Osteocyte (in vitro differentiated cells): ENCODE measurements at regions not wholly inside any gene's neighbourhood (a gene's known extent, or its start where the extent isn't known, plus 50 kb on each side); places are given as distances from the start of the nearest gene placed in this dataset.

Experiments used
- DNase-seq: peaks from one replicate; pipeline ENCODE4 v3.0.0; 2021; ENCODE audit warnings: mixed read lengths; ENCODE audit not compliant: unreplicated experiment; ENCODE audit errors: extremely low spot score
- H3K27ac Mint-ChIP-seq: one replicate; pipeline ENCODE4 v1.8.0; 2021; ENCODE audit warnings: mild to moderate bottlenecking, mixed read lengths; ENCODE audit not compliant: unreplicated experiment
- H3K27me3 Mint-ChIP-seq: one replicate; pipeline ENCODE4 v1.8.0; 2021; ENCODE audit warnings: mixed read lengths; ENCODE audit not compliant: unreplicated experiment
- H3K36me3 Mint-ChIP-seq: one replicate; pipeline ENCODE4 v1.8.0; 2021; ENCODE audit warnings: mixed read lengths; ENCODE audit not compliant: unreplicated experiment
- H3K4me1 Mint-ChIP-seq: one replicate; pipeline ENCODE4 v1.8.0; 2021; ENCODE audit warnings: mixed read lengths; ENCODE audit not compliant: unreplicated experiment
- H3K4me3 Mint-ChIP-seq: one replicate; pipeline ENCODE4 v1.8.0; 2021; ENCODE audit warnings: mild to moderate bottlenecking, moderate library complexity, mixed read lengths; ENCODE audit not compliant: unreplicated experiment
- H3K9me3 Mint-ChIP-seq: one replicate; pipeline ENCODE4 v1.8.0; 2021; ENCODE audit warnings: mixed read lengths; ENCODE audit not compliant: unreplicated experiment
- TF ChIP-seq, protein P1 (sequence below): fragments of 200-600 bp; sonication (generic); IDR thresholded peaks from 2 replicates; pipeline ENCODE4 v1.5.0; 2021; ENCODE audit warnings: antibody characterized with exemption, mild to moderate bottlenecking, moderate library complexity

DNA sequence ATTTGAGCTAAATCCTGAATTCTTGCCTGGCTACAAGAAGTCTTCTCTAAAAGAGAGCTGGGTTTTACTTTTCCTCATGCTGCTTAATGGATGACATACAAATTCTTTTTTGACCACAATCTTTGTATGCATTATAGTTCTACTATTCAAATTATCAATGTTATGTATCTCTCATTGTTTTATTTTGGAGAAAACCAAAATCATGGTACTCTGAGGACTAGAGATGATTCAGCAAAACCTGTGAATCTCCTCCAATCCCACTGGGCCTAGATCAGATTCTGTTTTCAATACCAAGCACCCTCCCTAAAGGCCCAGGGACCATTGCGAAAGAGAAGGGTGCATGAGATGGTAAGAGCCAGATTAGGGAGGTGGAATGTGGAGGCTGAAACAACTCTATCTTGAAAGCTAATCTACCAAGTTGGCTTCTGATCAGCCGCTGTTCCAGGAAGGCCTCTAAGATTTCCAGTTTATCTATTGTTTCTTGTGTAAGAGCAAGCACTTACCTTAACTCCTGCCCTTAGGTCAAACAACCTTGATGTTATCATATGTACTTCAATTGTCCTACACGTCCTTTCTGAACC lies 547.2 kb downstream of the PLPP3 start:
- Mint-ChIP-seq H3K9me3 (no peaks in the 10 kb centered on the region), H3K27me3 (no peaks in the 10 kb centered on the region), H3K4me1 (peaks cover 33% of the 10 kb centered on the region), H3K27ac (no peak overlapping the region), H3K4me3 (no peak overlapping the region), H3K36me3 (peaks cover under 1% of the 10 kb centered on the region)
- no peak for DNase-seq
- TF ChIP-seq, protein P1, sequence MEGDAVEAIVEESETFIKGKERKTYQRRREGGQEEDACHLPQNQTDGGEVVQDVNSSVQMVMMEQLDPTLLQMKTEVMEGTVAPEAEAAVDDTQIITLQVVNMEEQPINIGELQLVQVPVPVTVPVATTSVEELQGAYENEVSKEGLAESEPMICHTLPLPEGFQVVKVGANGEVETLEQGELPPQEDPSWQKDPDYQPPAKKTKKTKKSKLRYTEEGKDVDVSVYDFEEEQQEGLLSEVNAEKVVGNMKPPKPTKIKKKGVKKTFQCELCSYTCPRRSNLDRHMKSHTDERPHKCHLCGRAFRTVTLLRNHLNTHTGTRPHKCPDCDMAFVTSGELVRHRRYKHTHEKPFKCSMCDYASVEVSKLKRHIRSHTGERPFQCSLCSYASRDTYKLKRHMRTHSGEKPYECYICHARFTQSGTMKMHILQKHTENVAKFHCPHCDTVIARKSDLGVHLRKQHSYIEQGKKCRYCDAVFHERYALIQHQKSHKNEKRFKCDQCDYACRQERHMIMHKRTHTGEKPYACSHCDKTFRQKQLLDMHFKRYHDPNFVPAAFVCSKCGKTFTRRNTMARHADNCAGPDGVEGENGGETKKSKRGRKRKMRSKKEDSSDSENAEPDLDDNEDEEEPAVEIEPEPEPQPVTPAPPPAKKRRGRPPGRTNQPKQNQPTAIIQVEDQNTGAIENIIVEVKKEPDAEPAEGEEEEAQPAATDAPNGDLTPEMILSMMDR = no peak

GRCh38 chr1:56031001-56031400 lies 548.4 kb downstream of the PLPP3 start:
- Mint-ChIP-seq H3K27ac (no peak overlapping the region), H3K27me3 (no peaks in the 10 kb centered on the region), H3K9me3 (no peaks in the 10 kb centered on the region), H3K4me3 (no peak overlapping the region), H3K36me3 (no peaks in the 10 kb centered on the region), H3K4me1 (peaks cover 26% of the 10 kb centered on the region)
- DNase-seq = no peak
- TF ChIP-seq, protein P1 = no peak

GRCh38 chr1:56029319-56030003 lies 549.9 kb downstream of the PLPP3 start:
- no peaks in the 10 kb centered on the region for H3K36me3 Mint-ChIP-seq
- TF ChIP-seq, protein P1 = no peak
- peaks cover 16% of the 10 kb centered on the region for H3K4me1 Mint-ChIP-seq
- H3K27me3 Mint-ChIP-seq = no peaks in the 10 kb centered on the region
- DNase-seq = no peak
- H3K4me3 Mint-ChIP-seq = no peak overlapping the region
- H3K27ac Mint-ChIP-seq = no peak overlapping the region
- H3K9me3 Mint-ChIP-seq = peaks cover 2% of the 10 kb centered on the region

DNA sequence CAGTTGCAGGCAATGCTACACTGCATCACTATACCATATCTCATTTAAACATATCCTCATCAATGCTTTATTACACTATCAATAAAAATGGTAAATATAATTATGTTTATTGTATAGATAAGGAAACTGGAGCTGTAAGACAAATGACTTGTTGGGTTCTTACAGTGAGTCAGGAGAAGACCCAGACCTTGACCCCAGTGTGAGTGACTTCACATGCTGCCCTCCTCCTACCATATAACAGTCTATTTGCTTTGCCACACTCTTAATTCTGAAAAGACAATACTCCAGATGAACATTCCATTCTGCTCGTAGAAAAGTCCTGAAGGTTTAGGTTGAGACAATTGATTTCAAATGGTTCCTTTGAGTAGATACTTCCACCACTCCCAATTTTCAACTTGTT lies 550.5 kb downstream of the PLPP3 start:
- TF ChIP-seq, protein P1 = no peak
- Mint-ChIP-seq H3K27me3 (no peaks in the 10 kb centered on the region), H3K36me3 (no peaks in the 10 kb centered on the region), H3K4me1 (peaks cover 11% of the 10 kb centered on the region), H3K27ac (no peak overlapping the region), H3K9me3 (peaks cover 5% of the 10 kb centered on the region), H3K4me3 (no peak overlapping the region)
- no peak for DNase-seq

DNA sequence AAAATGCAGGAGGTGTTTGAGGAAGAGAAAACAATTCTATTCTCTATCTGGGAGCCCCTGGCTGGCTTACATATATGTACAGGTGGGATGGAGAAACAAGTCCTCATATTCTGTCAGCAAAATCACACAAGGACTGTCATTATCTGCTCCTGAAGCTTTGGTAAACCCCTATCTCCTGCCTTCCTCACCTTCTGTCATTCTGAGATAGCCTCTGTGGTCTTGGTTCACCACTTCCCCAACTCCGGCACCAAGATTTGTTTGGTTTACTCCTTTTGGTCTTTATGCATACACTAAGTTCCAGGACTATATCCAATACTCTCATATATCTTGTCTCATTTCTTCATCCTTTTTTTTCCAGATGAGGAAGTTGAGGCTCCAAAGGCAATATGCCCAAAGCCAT lies 551.1 kb downstream of the PLPP3 start:
- no peaks in the 10 kb centered on the region for H3K36me3 Mint-ChIP-seq
- H3K9me3 Mint-ChIP-seq = peaks cover 9% of the 10 kb centered on the region
- DNase-seq = no peak
- peaks cover 6% of the 10 kb centered on the region for H3K4me1 Mint-ChIP-seq
- no peak overlapping the region for H3K27ac Mint-ChIP-seq
- TF ChIP-seq, protein P1 = no peak
- H3K27me3 Mint-ChIP-seq = no peaks in the 10 kb centered on the region
- H3K4me3 Mint-ChIP-seq = no peak overlapping the region
